ENCODE measurements at regions not wholly inside any gene's neighbourhood (a gene's known extent, or its start where the extent isn't known, plus 50 kb on each side); places are given as distances from the start of the nearest gene placed in this dataset.

- TF ChIP-seq, protein P1, sequence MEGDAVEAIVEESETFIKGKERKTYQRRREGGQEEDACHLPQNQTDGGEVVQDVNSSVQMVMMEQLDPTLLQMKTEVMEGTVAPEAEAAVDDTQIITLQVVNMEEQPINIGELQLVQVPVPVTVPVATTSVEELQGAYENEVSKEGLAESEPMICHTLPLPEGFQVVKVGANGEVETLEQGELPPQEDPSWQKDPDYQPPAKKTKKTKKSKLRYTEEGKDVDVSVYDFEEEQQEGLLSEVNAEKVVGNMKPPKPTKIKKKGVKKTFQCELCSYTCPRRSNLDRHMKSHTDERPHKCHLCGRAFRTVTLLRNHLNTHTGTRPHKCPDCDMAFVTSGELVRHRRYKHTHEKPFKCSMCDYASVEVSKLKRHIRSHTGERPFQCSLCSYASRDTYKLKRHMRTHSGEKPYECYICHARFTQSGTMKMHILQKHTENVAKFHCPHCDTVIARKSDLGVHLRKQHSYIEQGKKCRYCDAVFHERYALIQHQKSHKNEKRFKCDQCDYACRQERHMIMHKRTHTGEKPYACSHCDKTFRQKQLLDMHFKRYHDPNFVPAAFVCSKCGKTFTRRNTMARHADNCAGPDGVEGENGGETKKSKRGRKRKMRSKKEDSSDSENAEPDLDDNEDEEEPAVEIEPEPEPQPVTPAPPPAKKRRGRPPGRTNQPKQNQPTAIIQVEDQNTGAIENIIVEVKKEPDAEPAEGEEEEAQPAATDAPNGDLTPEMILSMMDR (IDR thresholded peaks at IDR 0.05) = no peak
- no peak for TF ChIP-seq POLR2A (IDR thresholded peaks at IDR 0.05)
Measured at GRCh38 chr7:85688712-85689111, 501.9 kb upstream of the SEMA3D start.
